Activated CD8-positive, alpha-beta T cell treated with anti-CD3 and anti-CD28 coated beads for 36 hours (primary cell): ENCODE measurements at regions not wholly inside any gene's neighbourhood (a gene's known extent, or its start where the extent isn't known, plus 50 kb on each side); places are given as distances from the start of the nearest gene placed in this dataset.

Experiments used
- ATAC-seq: fragments of 200-7000 bp; cut with Tn5 transposase; one replicate; pipeline ENCODE4 v1.10.0; 2021; ENCODE audit warnings: mild to moderate bottlenecking, moderate library complexity
- CTCF ChIA-PET: fragments of 350-600 bp; sonication (Branson Sonifier 250); formaldehyde crosslinking; loops from one replicate; lab custom pipeline; 2021; ENCODE audit warnings: antibody characterized with exemption; lab: Charles Lee
- POLR2A ChIA-PET: fragments of 350-600 bp; sonication (Branson Sonifier 250); formaldehyde crosslinking; loops from one replicate; lab custom pipeline; 2021; ENCODE audit warnings: antibody characterized with exemption; lab: Charles Lee
- DNase-seq: peaks from one replicate; pipeline ENCODE4 v3.0.0-alpha.2; 2020
- H3K27ac Mint-ChIP-seq: one replicate; pipeline ENCODE4 v1.8.0; 2021; ENCODE audit warnings: mild to moderate bottlenecking, mixed read lengths
- H3K27me3 Mint-ChIP-seq: one replicate; pipeline ENCODE4 v1.8.0; 2021; ENCODE audit warnings: mixed read lengths
- H3K36me3 Mint-ChIP-seq: one replicate; pipeline ENCODE4 v1.8.0; 2021; ENCODE audit warnings: low read depth, mixed read lengths
- H3K4me1 Mint-ChIP-seq: one replicate; pipeline ENCODE4 v1.8.0; 2021; ENCODE audit warnings: low read depth, mixed read lengths
- H3K4me3 Mint-ChIP-seq: one replicate; pipeline ENCODE4 v1.8.0; 2021; ENCODE audit warnings: mild to moderate bottlenecking, moderate library complexity, mixed read lengths
- H3K9me3 Mint-ChIP-seq: one replicate; pipeline ENCODE4 v1.8.0; 2021; ENCODE audit warnings: mixed read lengths
- intact Hi-C: fragments of 100-400 bp; cut with micrococcal nuclease; formaldehyde crosslinking; loops from one replicate; pipeline ENCODE4 v1.10.0; 2022
- TF ChIP-seq, protein P1 (sequence below): fragments of 200-600 bp; IDR thresholded peaks from one replicate; pipeline ENCODE4 v1.8.0; 2022; ENCODE audit warnings: antibody characterized with exemption, mild to moderate bottlenecking

DNA sequence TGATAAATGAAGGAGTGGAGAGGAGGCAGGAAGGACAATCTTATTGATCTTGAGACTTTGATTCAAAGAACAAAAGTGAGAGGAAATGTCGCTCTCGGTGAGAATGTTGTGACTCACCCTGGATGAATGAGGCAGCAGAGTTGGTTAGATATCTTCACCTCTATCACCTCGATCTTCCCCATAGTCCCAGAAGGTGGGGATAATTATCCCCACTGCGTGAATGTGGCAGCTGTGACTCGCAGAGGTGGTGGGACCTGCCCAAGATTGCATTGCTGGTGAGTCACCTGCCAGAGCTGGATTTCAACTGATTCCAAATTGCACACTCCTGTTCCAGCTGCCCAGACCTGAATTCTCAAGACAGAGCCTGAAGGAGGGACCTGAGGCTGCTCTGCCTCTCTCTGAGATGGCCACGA, 105.0 kb downstream of the MATN1 start:
- Mint-ChIP-seq H3K4me3 (no peak overlapping the region), H3K27me3 (peaks cover 15% of the 10 kb centered on the region), H3K9me3 (peaks cover 4% of the 10 kb centered on the region), H3K27ac (no peak overlapping the region), H3K4me1 (peaks cover 2% of the 10 kb centered on the region), H3K36me3 (no peaks in the 10 kb centered on the region)
- POLR2A ChIA-PET: no interaction called here
- CTCF ChIA-PET: no interaction called here
- TF ChIP-seq, protein P1, sequence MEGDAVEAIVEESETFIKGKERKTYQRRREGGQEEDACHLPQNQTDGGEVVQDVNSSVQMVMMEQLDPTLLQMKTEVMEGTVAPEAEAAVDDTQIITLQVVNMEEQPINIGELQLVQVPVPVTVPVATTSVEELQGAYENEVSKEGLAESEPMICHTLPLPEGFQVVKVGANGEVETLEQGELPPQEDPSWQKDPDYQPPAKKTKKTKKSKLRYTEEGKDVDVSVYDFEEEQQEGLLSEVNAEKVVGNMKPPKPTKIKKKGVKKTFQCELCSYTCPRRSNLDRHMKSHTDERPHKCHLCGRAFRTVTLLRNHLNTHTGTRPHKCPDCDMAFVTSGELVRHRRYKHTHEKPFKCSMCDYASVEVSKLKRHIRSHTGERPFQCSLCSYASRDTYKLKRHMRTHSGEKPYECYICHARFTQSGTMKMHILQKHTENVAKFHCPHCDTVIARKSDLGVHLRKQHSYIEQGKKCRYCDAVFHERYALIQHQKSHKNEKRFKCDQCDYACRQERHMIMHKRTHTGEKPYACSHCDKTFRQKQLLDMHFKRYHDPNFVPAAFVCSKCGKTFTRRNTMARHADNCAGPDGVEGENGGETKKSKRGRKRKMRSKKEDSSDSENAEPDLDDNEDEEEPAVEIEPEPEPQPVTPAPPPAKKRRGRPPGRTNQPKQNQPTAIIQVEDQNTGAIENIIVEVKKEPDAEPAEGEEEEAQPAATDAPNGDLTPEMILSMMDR: no peak
- intact Hi-C loops: no loop called here
- DNase-seq (no peak), ATAC-seq (no peak)

- peaks cover 15% of the 10 kb centered on the region for H3K27me3 Mint-ChIP-seq
- TF ChIP-seq, protein P1: no peak
- ChIA-PET POLR2A (no interaction called here), CTCF (no interaction called here)
- H3K36me3 Mint-ChIP-seq: no peaks in the 10 kb centered on the region
- no peak overlapping the region for H3K4me3 Mint-ChIP-seq
- ATAC-seq (no peak), DNase-seq (no peak)
- peaks cover 2% of the 10 kb centered on the region for H3K4me1 Mint-ChIP-seq
- H3K9me3 Mint-ChIP-seq: no peaks in the 10 kb centered on the region
- no peak overlapping the region for H3K27ac Mint-ChIP-seq
- intact Hi-C loops: no loop called here
These were observed 106.6 kb downstream of the MATN1 start for GRCh38 chr1:30616759-30617158.

GRCh38 chr1:30615816-30616590, 107.4 kb downstream of the MATN1 start:
- Mint-ChIP-seq H3K27ac (no peak overlapping the region), H3K27me3 (peaks cover 18% of the 10 kb centered on the region), H3K4me1 (peaks cover 2% of the 10 kb centered on the region), H3K4me3 (no peak overlapping the region), H3K36me3 (no peaks in the 10 kb centered on the region), H3K9me3 (no peaks in the 10 kb centered on the region)
- no peak for ATAC-seq
- TF ChIP-seq, protein P1: no peak
- ChIA-PET POLR2A (no interaction called here), CTCF (no interaction called here)
- intact Hi-C loops: no loop called here
- no peak for DNase-seq

DNA sequence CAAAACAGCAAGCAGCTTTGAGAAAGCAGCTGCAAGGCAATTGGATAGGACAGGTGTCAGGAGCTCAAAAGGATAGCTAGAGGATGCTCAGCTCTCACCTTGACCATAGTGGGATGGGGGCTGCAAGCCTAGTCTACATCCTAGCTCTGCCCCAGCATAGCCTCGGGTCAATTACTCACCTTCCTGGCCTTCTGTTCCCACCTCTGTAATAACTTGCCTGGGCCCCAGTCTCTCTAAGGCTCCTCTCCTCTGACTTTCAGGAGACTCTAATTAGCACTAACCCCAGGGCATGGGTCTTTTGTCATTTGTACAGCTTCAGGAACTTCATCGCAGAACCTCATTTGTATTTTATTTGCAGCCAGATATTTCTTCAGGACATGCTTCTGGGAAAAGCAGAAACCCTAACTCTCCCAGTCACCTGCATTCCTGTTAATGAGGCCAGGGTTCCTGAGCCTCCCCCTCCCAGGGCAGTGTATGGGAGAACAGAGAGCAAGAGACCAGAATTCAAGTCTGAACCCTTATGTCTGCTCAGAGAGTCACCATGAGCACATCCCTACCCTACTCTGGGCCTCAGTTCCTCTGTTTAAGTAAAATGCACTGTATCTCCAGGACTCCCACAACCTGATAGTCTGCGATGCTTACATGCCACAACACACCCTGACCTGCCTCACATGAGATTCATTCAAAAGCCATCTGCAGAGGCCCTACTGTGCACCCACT, 108.1 kb downstream of the MATN1 start:
- Mint-ChIP-seq H3K4me3 (no peak overlapping the region), H3K4me1 (peaks cover 2% of the 10 kb centered on the region), H3K27ac (no peak overlapping the region), H3K9me3 (no peaks in the 10 kb centered on the region), H3K27me3 (peaks cover 16% of the 10 kb centered on the region), H3K36me3 (no peaks in the 10 kb centered on the region)
- intact Hi-C loops: no loop called here
- POLR2A ChIA-PET: no interaction called here
- CTCF ChIA-PET: no interaction called here
- no peak for DNase-seq
- no peak for ATAC-seq
- TF ChIP-seq, protein P1: no peak

- TF ChIP-seq, protein P1: no peak
- intact Hi-C loops: no loop called here
- H3K36me3 Mint-ChIP-seq: no peaks in the 10 kb centered on the region
- ChIA-PET CTCF (no interaction called here), POLR2A (no interaction called here)
- H3K4me1 Mint-ChIP-seq: no peaks in the 10 kb centered on the region
- H3K27me3 Mint-ChIP-seq: peaks cover 9% of the 10 kb centered on the region
- no peak for ATAC-seq
- H3K27ac Mint-ChIP-seq: no peak overlapping the region
- DNase-seq: no peak
- H3K4me3 Mint-ChIP-seq: no peak overlapping the region
- H3K9me3 Mint-ChIP-seq: no peaks in the 10 kb centered on the region
These were observed 110.2 kb downstream of the MATN1 start for GRCh38 chr1:30613188-30613587.
